ENCODE measurements at regions not wholly inside any gene's neighbourhood (a gene's known extent, or its start where the extent isn't known, plus 50 kb on each side); places are given as distances from the start of the nearest gene placed in this dataset.

- TF ChIP-seq CTCF (IDR thresholded peaks at IDR 0.05) (no peak), EZH2phosphoT487 (IDR thresholded peaks at IDR 0.05) (no peak), EZH2 (IDR thresholded peaks at IDR 0.05) (no peak)
Measured at GRCh38 chr12:126757326-126757725, 1509.6 kb upstream of the TMEM132C start.
